ENCODE measurements at regions not wholly inside any gene's neighbourhood (a gene's known extent, or its start where the extent isn't known, plus 50 kb on each side); places are given as distances from the start of the nearest gene placed in this dataset.

DNA sequence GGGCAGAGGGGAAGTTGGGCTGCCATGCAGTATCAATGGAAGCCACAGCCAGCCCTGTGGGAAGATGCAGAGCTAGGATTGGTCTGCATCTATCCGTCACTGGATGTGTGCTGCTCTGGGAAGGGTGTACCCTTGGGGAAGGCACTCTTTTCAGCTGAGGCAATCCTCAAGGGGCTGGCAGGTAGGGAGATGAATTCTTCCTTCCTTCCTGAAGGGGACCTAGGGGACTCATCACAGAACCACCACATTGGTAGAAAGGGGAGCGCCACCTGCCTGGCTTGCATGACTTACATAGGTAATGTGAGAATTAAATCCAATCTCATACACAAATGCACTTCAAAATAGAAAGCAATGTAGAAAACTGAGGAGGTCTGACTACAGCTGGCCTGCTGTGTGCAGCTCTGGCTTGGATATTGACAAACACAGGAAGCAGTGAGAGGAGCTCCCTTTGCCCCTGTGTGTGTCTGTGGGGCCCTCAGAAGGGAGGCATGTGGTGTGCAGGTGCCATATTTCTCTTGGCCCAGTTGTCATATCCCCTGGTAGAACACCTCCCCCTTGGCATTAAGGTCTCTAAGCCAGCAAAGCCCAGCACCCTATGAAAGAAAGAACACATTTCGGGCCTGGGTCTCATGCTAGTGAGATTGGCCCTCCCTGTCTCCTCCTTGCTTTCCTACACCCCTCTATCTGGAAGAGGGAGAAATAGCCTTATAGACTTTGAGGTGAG lies 260.3 kb upstream of the MOCS1 start:
- no peak for DNase-seq (ENCODE audit: low spot score)

- no peak for DNase-seq (ENCODE audit: low spot score)
These were observed 258.3 kb upstream of the MOCS1 start for GRCh38 chr6:40192516-40192915.

DNA sequence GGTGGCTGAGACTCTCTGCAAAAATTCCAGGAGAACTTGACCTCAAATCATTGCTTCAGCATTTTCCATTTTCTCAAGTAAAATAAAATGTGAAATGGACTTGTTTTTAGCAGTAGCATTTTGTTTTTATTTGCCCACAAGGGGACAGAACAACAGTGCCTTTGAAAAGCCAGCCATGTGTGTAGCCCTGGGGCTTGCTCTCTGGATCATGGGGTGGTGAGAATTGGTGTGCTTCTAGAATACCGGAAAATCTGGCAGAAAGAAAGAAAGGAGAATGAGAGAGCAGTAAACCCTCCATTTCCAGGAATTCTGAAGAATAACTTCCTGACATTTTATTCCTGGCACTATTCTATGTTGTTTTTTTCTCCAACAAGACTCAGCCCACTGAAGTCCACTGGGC lies 254.7 kb upstream of the MOCS1 start:
- DNase-seq (ENCODE audit: low spot score) = no peak

GRCh38 chr6:40187535-40188144 lies 253.4 kb upstream of the MOCS1 start:
- no peak for DNase-seq (ENCODE audit: low spot score)

DNA sequence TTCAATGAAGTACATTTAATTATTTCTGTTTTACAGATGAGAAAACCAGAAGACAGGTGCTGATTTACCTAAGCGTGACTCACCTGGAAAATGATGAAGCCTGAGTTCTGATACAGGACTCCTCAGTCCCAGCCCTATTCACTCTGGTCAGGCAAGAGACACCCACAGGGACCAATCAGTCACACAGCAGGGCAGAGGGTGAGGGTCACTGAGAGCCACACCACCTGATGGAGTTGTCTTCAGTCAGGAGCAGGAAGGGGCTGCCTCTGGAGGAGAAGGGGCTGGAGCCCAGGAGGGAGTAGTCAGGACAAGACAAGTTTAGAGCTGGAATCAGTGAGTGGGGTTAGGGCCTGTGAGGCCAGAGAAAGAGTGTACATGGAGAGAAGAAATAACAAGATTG lies 251.2 kb upstream of the MOCS1 start:
- no peak for DNase-seq (ENCODE audit: low spot score)

- no peak for DNase-seq (ENCODE audit: low spot score)
These were observed 249.6 kb upstream of the MOCS1 start for GRCh38 chr6:40183902-40184301.

DNA sequence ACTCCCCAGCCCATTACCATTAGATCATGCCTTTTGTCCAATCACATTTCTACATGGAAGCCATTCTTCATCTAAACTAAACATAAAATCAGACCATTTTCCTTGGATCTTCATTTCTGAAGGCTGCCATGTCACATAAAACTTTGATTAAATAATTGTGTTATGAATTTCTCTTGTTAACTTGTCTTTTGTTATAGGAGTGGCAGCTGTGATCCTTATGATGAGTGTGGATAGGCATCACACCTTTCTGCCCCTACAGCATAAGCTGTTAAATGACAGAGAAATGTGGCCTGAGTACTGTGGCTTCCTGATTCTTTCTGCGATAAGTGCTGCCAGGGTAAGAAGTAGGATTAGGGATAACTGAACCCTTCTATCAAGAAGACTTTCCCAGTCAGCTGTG lies 247.1 kb upstream of the MOCS1 start:
- DNase-seq (ENCODE audit: low spot score) = no peak

- DNase-seq (ENCODE audit: low spot score) = no peak
These were observed 246.0 kb upstream of the MOCS1 start for GRCh38 chr6:40180271-40180670.

GRCh38 chr6:40179496-40179895 lies 245.2 kb upstream of the MOCS1 start:
- DNase-seq (ENCODE audit: low spot score) = no peak

GRCh38 chr6:40177598-40177997 lies 243.3 kb upstream of the MOCS1 start:
- DNase-seq (ENCODE audit: low spot score) = no peak

DNA sequence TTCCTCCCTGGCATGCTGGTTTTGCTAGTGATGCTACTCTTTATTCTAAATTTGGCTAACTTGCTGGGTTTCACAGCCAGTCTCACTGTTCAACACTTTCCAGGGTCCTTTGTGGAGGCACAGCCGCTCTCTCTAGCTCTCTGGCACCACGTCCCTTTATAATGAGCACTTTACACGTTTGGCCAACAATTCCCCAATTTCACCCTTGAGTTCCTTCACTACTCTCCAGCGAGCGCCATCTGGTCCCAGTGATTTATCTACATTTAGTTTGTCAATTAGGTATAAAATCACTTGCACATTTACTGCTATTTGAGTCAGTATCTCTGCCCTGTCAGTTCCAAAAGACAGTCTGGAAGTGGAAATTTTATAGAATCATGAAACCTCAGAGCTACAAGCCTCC lies 241.9 kb upstream of the MOCS1 start:
- no peak for DNase-seq (ENCODE audit: low spot score)

GRCh38 chr6:40172272-40172671 lies 238.0 kb upstream of the MOCS1 start:
- DNase-seq (ENCODE audit: low spot score) = no peak

DNA sequence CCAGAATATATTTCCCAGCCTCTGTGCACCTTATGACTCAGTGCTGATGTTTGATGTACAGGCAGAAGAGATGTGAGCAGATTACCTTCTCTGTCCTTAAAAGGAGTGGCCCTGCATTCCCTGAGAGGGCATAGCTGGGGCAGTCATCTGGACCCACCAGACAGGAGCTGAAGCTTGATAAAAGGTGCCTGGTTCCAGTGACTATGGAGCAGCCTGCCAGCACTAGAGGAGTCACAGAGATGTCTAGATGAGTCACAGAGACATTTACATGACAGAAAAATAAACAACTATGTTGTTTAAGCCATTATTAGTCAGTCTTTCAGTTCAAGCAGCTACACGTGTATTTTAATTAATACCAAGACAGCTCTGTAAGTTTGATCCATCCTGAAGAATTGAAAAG lies 237.1 kb upstream of the MOCS1 start:
- DNase-seq (ENCODE audit: low spot score) = no peak

DNA sequence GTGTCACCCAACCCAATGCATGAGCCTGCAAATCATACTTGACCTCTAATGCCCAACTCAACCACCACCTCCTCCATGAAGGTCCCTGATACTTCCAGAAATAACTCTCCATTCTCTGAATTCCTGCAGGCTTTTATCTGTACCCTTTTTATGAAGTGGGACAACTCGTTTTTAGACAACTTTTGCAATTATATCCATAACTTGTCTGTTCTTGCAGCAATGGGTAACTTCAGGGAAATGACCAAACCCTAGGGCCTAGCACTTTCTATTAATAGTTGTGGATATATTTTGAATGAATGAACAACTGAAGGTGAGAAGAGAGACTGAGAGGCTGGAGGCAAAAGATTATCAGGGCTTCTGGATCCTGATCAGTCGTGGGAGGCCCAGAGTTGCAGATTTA lies 236.6 kb upstream of the MOCS1 start:
- no peak for DNase-seq (ENCODE audit: low spot score)

DNA sequence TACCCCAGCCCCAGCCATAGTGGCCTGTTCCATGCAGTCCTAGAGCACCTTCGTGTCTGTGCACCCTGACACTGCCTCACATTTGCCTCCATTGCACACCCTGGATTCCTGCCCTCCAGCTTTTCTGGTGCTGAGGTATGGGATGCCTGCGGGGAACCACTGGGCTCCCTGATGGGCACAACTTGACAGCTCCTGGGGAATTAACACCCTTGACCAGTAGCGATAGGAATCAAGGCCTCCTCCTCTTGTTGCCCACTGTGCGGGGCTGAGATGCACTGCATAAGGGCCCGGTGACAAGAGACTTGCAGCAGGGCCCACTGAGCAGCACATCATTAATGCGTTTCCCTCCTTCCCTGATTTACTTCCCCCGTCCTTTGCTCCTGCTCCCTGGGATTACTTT lies 235.6 kb upstream of the MOCS1 start:
- no peak for DNase-seq (ENCODE audit: low spot score)

DNA sequence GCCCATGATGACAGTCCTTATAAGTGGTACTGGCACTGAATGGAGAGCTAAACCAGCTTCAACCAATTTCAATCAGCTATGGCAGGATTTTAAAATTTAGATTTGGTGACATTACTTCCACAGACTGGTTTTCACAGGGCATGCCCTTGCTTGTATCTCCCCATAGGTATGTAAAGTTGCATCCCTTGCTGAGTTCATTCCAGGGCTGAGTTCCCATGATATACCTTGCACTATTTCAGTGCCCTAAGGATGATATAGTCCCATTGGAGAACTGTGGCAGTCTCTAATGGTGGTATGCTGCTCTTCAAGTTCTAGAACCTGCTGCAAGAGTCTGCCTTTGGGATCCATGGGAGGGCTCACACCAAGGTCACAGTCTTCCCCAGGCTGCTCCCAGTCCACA lies 232.7 kb upstream of the MOCS1 start:
- no peak for DNase-seq (ENCODE audit: low spot score)

DNA sequence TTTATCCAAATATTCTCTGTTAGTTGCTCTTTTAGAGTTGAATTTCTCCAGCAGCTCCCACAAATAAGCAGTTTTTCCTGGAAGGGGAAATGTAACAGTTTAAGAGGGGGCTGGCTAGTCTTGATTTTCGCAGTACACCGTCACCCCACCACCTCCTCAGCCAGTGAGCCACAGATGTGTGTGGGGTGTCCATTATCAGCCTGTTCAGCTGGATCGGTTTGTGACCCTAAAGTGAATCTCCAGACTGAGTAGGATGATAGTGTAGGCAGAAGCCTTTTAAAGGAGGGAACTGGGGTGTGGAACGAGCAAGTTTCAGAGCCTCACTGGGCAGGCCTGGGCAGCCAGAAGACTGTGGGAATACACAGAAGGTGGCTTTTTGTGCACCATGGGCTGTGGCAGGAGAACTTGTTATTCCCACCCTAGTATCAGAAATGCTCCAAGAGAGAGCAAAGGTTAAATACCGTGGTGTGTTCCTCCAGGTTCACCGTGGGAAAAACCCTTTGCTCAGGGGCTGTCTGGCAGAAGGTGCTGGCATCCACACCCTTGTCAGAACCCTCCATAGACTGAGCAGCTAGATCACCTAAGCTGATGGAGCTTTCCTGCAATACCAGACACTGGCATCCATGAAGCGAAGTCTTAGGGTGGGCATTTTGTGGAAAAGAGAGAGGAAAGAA lies 230.9 kb upstream of the MOCS1 start:
- no peak for DNase-seq (ENCODE audit: low spot score)

DNA sequence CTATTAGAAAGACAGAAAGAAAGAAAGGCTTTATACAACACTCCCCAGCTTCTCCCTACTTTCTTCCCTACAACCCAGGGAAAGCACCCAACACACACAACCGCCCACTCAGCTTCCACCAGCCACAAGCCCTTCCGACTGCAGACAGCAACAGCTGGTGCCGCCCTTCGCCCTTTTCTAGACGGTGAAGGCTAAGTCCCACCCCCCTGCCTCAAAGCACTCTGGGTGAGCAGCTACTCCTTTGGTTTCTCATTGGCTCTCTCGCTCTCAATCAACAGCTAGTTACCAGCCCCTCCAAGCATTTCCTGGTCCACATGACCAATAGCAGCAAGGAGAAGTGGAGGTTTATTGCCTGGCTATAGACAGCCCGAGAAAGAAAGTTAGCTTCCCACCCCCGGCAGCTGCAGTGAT lies 230.1 kb upstream of the MOCS1 start:
- DNase-seq (ENCODE audit: low spot score) = no peak

DNA sequence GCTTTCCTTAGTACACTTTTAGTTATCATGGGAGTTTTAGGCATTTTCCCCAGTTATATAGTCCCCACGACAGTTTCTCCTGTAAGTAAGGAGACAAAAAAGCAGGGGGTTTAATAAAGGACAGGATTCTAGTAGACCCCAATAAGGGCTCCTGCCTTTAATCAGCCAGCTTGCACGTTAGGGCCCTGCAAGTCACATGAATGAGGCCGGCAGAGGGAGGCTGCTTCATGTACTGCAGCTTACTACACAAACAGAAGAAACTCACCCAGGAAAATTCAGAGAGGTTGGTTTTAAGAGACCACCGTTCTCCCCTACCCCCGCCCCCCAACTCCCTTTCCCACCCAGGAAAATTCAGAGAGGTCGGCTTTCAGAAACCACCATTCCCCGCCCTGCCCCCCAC lies 229.7 kb upstream of the MOCS1 start:
- no peak for DNase-seq (ENCODE audit: low spot score)

DNA sequence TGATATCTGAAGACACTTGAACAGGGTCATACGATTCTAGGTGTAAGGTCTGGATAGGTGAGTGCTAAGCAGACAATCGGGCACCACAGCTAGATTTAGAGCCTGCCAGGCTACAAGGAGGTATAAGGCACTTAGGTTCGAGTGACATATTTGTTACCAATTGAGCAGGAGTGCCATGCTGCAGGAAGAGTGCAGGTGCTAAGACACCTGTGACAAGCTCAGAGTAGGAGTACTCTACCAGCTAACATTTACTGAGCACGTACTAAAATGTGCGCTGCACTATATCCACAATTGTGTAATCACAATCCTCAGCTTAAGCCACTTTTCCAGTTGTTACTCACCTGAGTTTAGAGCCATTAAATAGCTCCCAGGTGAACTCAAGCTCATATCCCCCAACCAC lies 227.8 kb upstream of the MOCS1 start:
- no peak for DNase-seq (ENCODE audit: low spot score)

GRCh38 chr6:40160826-40161225 lies 226.6 kb upstream of the MOCS1 start:
- no peak for DNase-seq (ENCODE audit: low spot score)

GRCh38 chr6:40159865-40160264 lies 225.6 kb upstream of the MOCS1 start:
- no peak for DNase-seq (ENCODE audit: low spot score)

DNA sequence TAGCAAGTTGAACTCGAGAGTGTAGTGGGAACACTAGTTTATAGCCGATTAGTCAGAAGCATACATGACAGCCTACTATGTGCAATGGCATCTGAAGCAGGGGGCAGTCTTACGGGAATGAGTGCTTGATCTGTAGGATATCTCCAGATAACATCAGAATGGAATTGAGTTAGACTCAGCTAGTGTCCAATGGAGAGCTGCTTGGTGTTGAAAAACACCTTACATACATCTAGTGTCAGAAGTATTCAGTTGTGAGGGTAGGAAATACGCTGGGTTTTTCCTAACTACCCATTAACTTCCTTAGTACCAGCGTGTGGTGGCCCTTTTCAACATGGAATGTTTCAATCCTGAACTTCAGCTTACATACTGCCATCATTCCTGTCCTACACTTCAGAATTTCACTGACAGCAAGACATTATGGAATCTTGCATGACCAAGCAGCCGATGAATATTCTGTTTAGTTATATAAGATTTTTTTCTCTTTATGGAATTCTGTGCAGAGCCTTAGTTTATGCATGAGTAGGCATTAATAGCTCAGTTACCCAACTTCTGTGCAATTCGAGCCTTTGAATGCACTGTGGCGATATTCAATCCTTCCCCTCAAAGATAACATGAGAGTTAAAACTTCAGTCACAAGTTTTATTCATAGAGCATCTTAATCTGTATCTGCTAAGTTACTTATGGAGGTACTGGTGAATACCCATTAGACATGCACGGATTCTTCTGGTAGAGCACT lies 218.6 kb upstream of the MOCS1 start:
- no peak for DNase-seq (ENCODE audit: low spot score)
